H1 (cell line): ENCODE measurements at regions not wholly inside any gene's neighbourhood (a gene's known extent, or its start where the extent isn't known, plus 50 kb on each side); places are given as distances from the start of the nearest gene placed in this dataset.

Experiments used
- CTCF ChIA-PET: fragments of 300-600 bp; sonication (Branson Sonifier 250); formaldehyde crosslinking; loops from one replicate; lab custom pipeline; 2021; ENCODE audit not compliant: partially characterized antibody; lab: Charles Lee
- POLR2A ChIA-PET: fragments of 300-600 bp; sonication (Branson Sonifier 250); formaldehyde crosslinking; loops from one replicate; lab custom pipeline; 2021; ENCODE audit warnings: inconsistent platforms; ENCODE audit not compliant: partially characterized antibody; lab: Charles Lee
- DNase-seq, 2 experiments: peaks; one replicate each; pipeline versions ENCODE4 v3.0.0 to v3.0.0-alpha.2; 2010 to 2022; ENCODE audit warnings: low spot score in 2 of 2, low read depth in 1 of 2, mixed read lengths in 1 of 2
- FAIRE-seq: peaks from 2 replicates; lab custom pipeline; 2011; peaks lifted over from hg19 to GRCh38; lab: Jason Lieb, UNC
- H2AFZ ChIP-seq: 2 replicates; pipeline ENCODE4 v1.8.1; 2012; ENCODE audit warnings: low read length, inconsistent platforms
- H2AK5ac ChIP-seq: 2 replicates; pipeline ENCODE4 v1.6.1; 2013; ENCODE audit warnings: low read depth, low read length
- H2BK120ac ChIP-seq: replicated peaks from 2 replicates; pipeline ENCODE3; 2013; ENCODE audit warnings: low read depth, low read length, inconsistent platforms
- H2BK12ac ChIP-seq: 2 replicates; pipeline ENCODE4 v1.6.1; 2013; ENCODE audit warnings: low read depth, low read length
- H2BK15ac ChIP-seq: 2 replicates; pipeline ENCODE4 v1.6.1; 2013; ENCODE audit warnings: low read length
- H2BK20ac ChIP-seq: 2 replicates; pipeline ENCODE4 v1.6.1; 2013; ENCODE audit warnings: low read length
- H2BK5ac ChIP-seq: 2 replicates; pipeline ENCODE4 v1.6.1; 2013; ENCODE audit warnings: low read depth, low read length
- H3K14ac ChIP-seq: 2 replicates; pipeline ENCODE4 v1.6.1; 2013; ENCODE audit warnings: inconsistent platforms; ENCODE audit not compliant: insufficient read length
- H3K18ac ChIP-seq: 2 replicates; pipeline ENCODE4 v1.6.1; 2013; ENCODE audit warnings: low read length; ENCODE audit errors: extremely low read depth
- H3K23ac ChIP-seq: 2 replicates; pipeline ENCODE4 v1.6.1; 2013; ENCODE audit warnings: inconsistent platforms; ENCODE audit not compliant: insufficient read length
- H3K23me2 ChIP-seq: 2 replicates; pipeline ENCODE4 v1.6.1; 2013; ENCODE audit warnings: low read depth, low read length
- H3K27ac ChIP-seq: 2 replicates; pipeline ENCODE4 v1.6.1; 2011; ENCODE audit warnings: low read depth, low read length, inconsistent platforms
- H3K27me3 ChIP-seq, 4 experiments: replicated peaks in 1 of 4; 1 replicate in 1 of 4; 2 replicates in 3 of 4; pipeline versions ENCODE4 v1.6.1 to v1.8.1; 2011 to 2013; ENCODE audit warnings: low read length in 3 of 4, mild to moderate bottlenecking in 3 of 4, inconsistent platforms in 2 of 4, mixed read lengths in 2 of 4, moderate library complexity in 1 of 4; ENCODE audit not compliant: control insufficient read depth in 3 of 4, insufficient read depth in 3 of 4; ENCODE audit errors: extremely low read depth in 1 of 4
- H3K36me3 ChIP-seq, 4 experiments: 2 replicates each; pipeline versions ENCODE4 v1.6.1 to v1.8.1; 2011 to 2013; ENCODE audit warnings: mild to moderate bottlenecking in 4 of 4, low read length in 3 of 4, moderate library complexity in 2 of 4, control low read depth in 1 of 4, inconsistent platforms in 1 of 4; ENCODE audit not compliant: insufficient read depth in 4 of 4, control insufficient read depth in 2 of 4
- H3K4ac ChIP-seq: replicated peaks from 2 replicates; pipeline ENCODE3; 2013; ENCODE audit warnings: low read length, low read depth, mixed read lengths, inconsistent platforms; ENCODE audit not compliant: insufficient read length
- H3K4me1 ChIP-seq, 4 experiments: replicated peaks in 1 of 4; 1 replicate in 1 of 4; 2 replicates in 3 of 4; pipeline versions ENCODE4 v1.6.1 to v1.8.1; 2011 to 2013; ENCODE audit warnings: low read length in 3 of 4, inconsistent platforms in 2 of 4, mixed read lengths in 1 of 4; ENCODE audit not compliant: insufficient read depth in 4 of 4, control insufficient read depth in 3 of 4
- H3K4me2 ChIP-seq, 2 experiments: 2 replicates each; pipeline versions ENCODE4 v1.6.1 to v1.8.1; 2011 to 2013; ENCODE audit warnings: low read depth in 2 of 2, low read length in 2 of 2, control low read depth in 1 of 2, inconsistent platforms in 1 of 2, mild to moderate bottlenecking in 1 of 2; ENCODE audit not compliant: insufficient read depth in 1 of 2
- H3K4me3 ChIP-seq, 4 experiments: fragments of 200-600, 300-600 bp in 1 of 4; sonication (generic), shearing (Covaris generic), sonication (Bioruptor Twin) in 1 of 4; 2 replicates each; pipeline versions ENCODE4 v1.5.1 to v1.8.1; 2011 to 2016; ENCODE audit warnings: low read length in 4 of 4, low read depth in 3 of 4, control low read depth in 2 of 4, inconsistent platforms in 2 of 4, mild to moderate bottlenecking in 2 of 4, mixed read lengths in 1 of 4, moderate library complexity in 1 of 4; ENCODE audit not compliant: insufficient read depth in 2 of 4; ENCODE audit errors: extremely low read depth in 1 of 4
- H3K56ac ChIP-seq: replicated peaks from 2 replicates; pipeline ENCODE3; 2013; ENCODE audit warnings: low read depth, mild to moderate bottlenecking, mixed read lengths, low read length, inconsistent platforms; ENCODE audit not compliant: insufficient read length
- H3K79me1 ChIP-seq: 2 replicates; pipeline ENCODE4 v1.6.1; 2013; ENCODE audit warnings: low read depth, low read length, control low read depth
- H3K79me2 ChIP-seq, 2 experiments: 2 replicates each; pipeline versions ENCODE4 v1.6.1 to v1.8.1; 2012 to 2013; ENCODE audit warnings: low read length in 2 of 2, mild to moderate bottlenecking in 2 of 2, inconsistent platforms in 1 of 2; ENCODE audit not compliant: insufficient read depth in 2 of 2, control insufficient read depth in 1 of 2
- H3K9ac ChIP-seq, 4 experiments: replicated peaks in 1 of 4; 1 replicate in 1 of 4; 2 replicates in 3 of 4; pipeline versions ENCODE4 v1.6.1 to v1.8.1; 2011 to 2013; ENCODE audit warnings: low read depth in 3 of 4, low read length in 3 of 4, control low read depth in 2 of 4, mild to moderate bottlenecking in 2 of 4, moderate library complexity in 2 of 4, inconsistent platforms in 1 of 4; ENCODE audit errors: extremely low read depth in 1 of 4
- H3K9me3 ChIP-seq, 2 experiments: 2 replicates each; pipeline versions ENCODE4 v1.6.1 to v1.8.1; 2012 to 2013; ENCODE audit warnings: mild to moderate bottlenecking in 2 of 2, moderate library complexity in 2 of 2, control low read depth in 1 of 2, inconsistent platforms in 1 of 2, low read depth in 1 of 2, low read length in 1 of 2, mixed read lengths in 1 of 2; ENCODE audit not compliant: insufficient read depth in 2 of 2
- H4K20me1 ChIP-seq, 2 experiments: replicated peaks in 1 of 2; 2 replicates each; pipeline versions ENCODE3 to v1.8.1; 2011 to 2013; ENCODE audit warnings: inconsistent platforms in 2 of 2, low read length in 2 of 2, mild to moderate bottlenecking in 1 of 2; ENCODE audit not compliant: insufficient read depth in 2 of 2, control insufficient read depth in 1 of 2
- H4K5ac ChIP-seq: 2 replicates; pipeline ENCODE4 v1.6.1; 2013; ENCODE audit warnings: low read length, low read depth, mixed read lengths, inconsistent platforms; ENCODE audit not compliant: insufficient read length
- H4K8ac ChIP-seq: 2 replicates; pipeline ENCODE4 v1.8.0; 2013; ENCODE audit warnings: mild to moderate bottlenecking, moderate library complexity, low read length, inconsistent platforms; ENCODE audit not compliant: insufficient read depth; ENCODE audit errors: extremely low read depth
- H4K91ac ChIP-seq: replicated peaks from 2 replicates; pipeline ENCODE3; 2013; ENCODE audit warnings: low read length, mixed read lengths, inconsistent platforms; ENCODE audit not compliant: insufficient read length
- ASH2L ChIP-seq: fragments of 200-600, 300-600 bp; sonication (generic); IDR thresholded peaks from one replicate; pipeline ENCODE4 v1.7.1; 2017; ENCODE audit warnings: low read length
- BACH1 ChIP-seq: IDR thresholded peaks from 2 replicates; pipeline ENCODE4 v1.6.1; 2012; ENCODE audit warnings: low read length, improper control_type of control experiment
- CBX5 ChIP-seq: fragments of 300-800, 300-1000 bp; sonication (generic); IDR thresholded peaks from 2 replicates; pipeline ENCODE4 v1.7.1; 2016; ENCODE audit warnings: antibody characterized with exemption, low read length, low read depth
- CEBPB ChIP-seq: IDR thresholded peaks from 2 replicates; pipeline ENCODE4 v1.6.1; 2012; ENCODE audit warnings: low read depth, low read length
- EGR1 ChIP-seq: IDR thresholded peaks from 2 replicates; pipeline ENCODE4 v1.6.1; 2011; ENCODE audit warnings: low read depth, low read length, borderline replicate concordance
- EP300 ChIP-seq, 2 experiments: IDR thresholded peaks; 1 replicate in 1 of 2; 2 replicates in 1 of 2; pipeline ENCODE4 v1.6.1; 2011 to 2012; ENCODE audit warnings: low read depth in 2 of 2, low read length in 2 of 2, mild to moderate bottlenecking in 2 of 2, borderline replicate concordance in 1 of 2, inconsistent platforms in 1 of 2, moderate library complexity in 1 of 2
- GABPA ChIP-seq: IDR thresholded peaks from 2 replicates; pipeline ENCODE4 v1.6.1; 2011; ENCODE audit warnings: mild to moderate bottlenecking, low read length, moderate library complexity, borderline replicate concordance; ENCODE audit not compliant: insufficient read depth
- GTF2F1 ChIP-seq: IDR thresholded peaks from 2 replicates; pipeline ENCODE4 v1.6.1; 2012; ENCODE audit warnings: low read depth, low read length, improper control_type of control experiment, borderline replicate concordance
- HDAC6 ChIP-seq: IDR thresholded peaks from one replicate; pipeline ENCODE4 v1.7.1; 2012; ENCODE audit warnings: low read depth, mild to moderate bottlenecking, inconsistent platforms, low read length, moderate library complexity
- KDM5A ChIP-seq: fragments of 200-600 bp; IDR thresholded peaks from 2 replicates; pipeline ENCODE4 v1.7.1; 2012; ENCODE audit warnings: mild to moderate bottlenecking, low read length, inconsistent platforms, mixed read lengths
- POLR2A ChIP-seq, 2 experiments: IDR thresholded peaks; 1 replicate in 1 of 2; 2 replicates in 1 of 2; pipeline ENCODE4 v1.6.1; 2011; ENCODE audit warnings: low read depth in 2 of 2, low read length in 2 of 2, mild to moderate bottlenecking in 2 of 2; ENCODE audit errors: control extremely low read depth in 1 of 2
- SIN3A ChIP-seq, 2 experiments: IDR thresholded peaks in 1 of 2; conservative IDR thresholded peaks in 1 of 2; 2 replicates each; pipeline ENCODE4 v1.6.1; 2011 to 2012; ENCODE audit warnings: low read length in 2 of 2, improper control_type of control experiment in 1 of 2, low read depth in 1 of 2, mild to moderate bottlenecking in 1 of 2
- SP4 ChIP-seq: IDR thresholded peaks from 2 replicates; pipeline ENCODE4 v1.6.1; 2012; ENCODE audit warnings: low read length, inconsistent platforms
- SRF ChIP-seq: IDR thresholded peaks from 2 replicates; pipeline ENCODE4 v1.6.1; 2011; ENCODE audit warnings: mild to moderate bottlenecking, low read depth, low read length, moderate library complexity
- TAF1 ChIP-seq: IDR thresholded peaks from 2 replicates; pipeline ENCODE4 v1.6.1; 2011; ENCODE audit warnings: mild to moderate bottlenecking, low read depth, low read length
- TEAD4 ChIP-seq: IDR thresholded peaks from 2 replicates; pipeline ENCODE4 v1.6.1; 2012; ENCODE audit warnings: low read depth, low read length, inconsistent platforms, mixed read lengths
- TF ChIP-seq, protein P1 (sequence below): IDR thresholded peaks from 2 replicates; pipeline ENCODE4 v1.6.1; 2012; ENCODE audit warnings: inconsistent platforms

- POLR2A ChIA-PET, result interaction anchor here (0.6 kb wide), 1 partner anchor 10 kb away, joined by 3 read pairs; no protein-coding TSS in a partner anchor
- H3K4ac ChIP-seq, result no peak overlapping the region
- no peak overlapping the region for H3K23ac ChIP-seq
- no peak overlapping the region for H2BK15ac ChIP-seq
- CTCF ChIA-PET, result interaction anchor here (0.6 to 0.9 kb wide), 2 partner anchors 14 to 36 kb away, joined by 3 read pairs; no protein-coding TSS in a partner anchor
- H4K91ac ChIP-seq, result no peak overlapping the region
- DNase-seq (no peak), FAIRE-seq (no peak)
- no peak overlapping the region for H2BK5ac ChIP-seq
- no peak overlapping the region for H3K14ac ChIP-seq
- H3K79me1 ChIP-seq, result no peaks in the 10 kb centered on the region
- H3K4me2 ChIP-seq, result no peak overlapping the region
- H3K9me3 ChIP-seq, result no peaks in the 10 kb centered on the region; a peak in 2 of 4 replicates
- no peak overlapping the region for H3K4me3 ChIP-seq
- no peaks in the 10 kb centered on the region for H4K20me1 ChIP-seq
- no peak overlapping the region for H3K9ac ChIP-seq
- H3K18ac ChIP-seq, result no peak overlapping the region
- no peak overlapping the region for H2BK12ac ChIP-seq
- H3K56ac ChIP-seq, result no peak overlapping the region
- no peak overlapping the region for H2AFZ ChIP-seq
- H2AK5ac ChIP-seq, result no peak overlapping the region
- no peak overlapping the region for H4K8ac ChIP-seq
- no peak overlapping the region for H2BK20ac ChIP-seq
- no peak overlapping the region for H3K27ac ChIP-seq
- no peaks in the 10 kb centered on the region for H3K4me1 ChIP-seq
- no peak overlapping the region for H2BK120ac ChIP-seq
- no peaks in the 10 kb centered on the region for H3K27me3 ChIP-seq
- H3K79me2 ChIP-seq, result no peaks in the 10 kb centered on the region
- no peak overlapping the region for H4K5ac ChIP-seq
- no peaks in the 10 kb centered on the region for H3K36me3 ChIP-seq
- no peaks in the 10 kb centered on the region for H3K23me2 ChIP-seq
- TF ChIP-seq, protein P1, sequence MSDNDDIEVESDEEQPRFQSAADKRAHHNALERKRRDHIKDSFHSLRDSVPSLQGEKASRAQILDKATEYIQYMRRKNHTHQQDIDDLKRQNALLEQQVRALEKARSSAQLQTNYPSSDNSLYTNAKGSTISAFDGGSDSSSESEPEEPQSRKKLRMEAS, result no peak
- TF ChIP-seq SP4 (no peak), CEBPB (no peak), HDAC6 (no peak), BACH1 (no peak), ASH2L (no peak), SRF (no peak), GABPA (no peak), SIN3A (conservative IDR thresholded peaks at IDR 0.05 in 1 of 2, IDR thresholded peaks at IDR 0.05 in 1 of 2; ENCODE audit: low read depth in 1 of 2, low read length in 2 of 2) (no peak), GTF2F1 (no peak), CBX5 (no peak), EGR1 (no peak), TEAD4 (no peak), POLR2A (IDR thresholded peaks at IDR 0.05; ENCODE audit: control extremely low read depth in 1 of 2, low read depth in 2 of 2, low read length in 2 of 2) (no peak), TAF1 (no peak), KDM5A (no peak), EP300 (IDR thresholded peaks at IDR 0.05; ENCODE audit: borderline replicate concordance in 1 of 2, low read depth in 2 of 2, low read length in 2 of 2) (no peak)
Measured at GRCh38 chr12:24723759-24724158, 225.1 kb downstream of the BCAT1 start.
